Activated T-cell treated with anti-CD3 and anti-CD28 coated beads, Interleukin-2, amount 50 U/mL, for 24 hours (primary cell): ENCODE measurements at regions not wholly inside any gene's neighbourhood (a gene's known extent, or its start where the extent isn't known, plus 50 kb on each side); places are given as distances from the start of the nearest gene placed in this dataset.
"Not testable (repeated sequence)": the region's sequence is repeated elsewhere in the genome, so short reads cannot be mapped to it uniquely, and the experiment has no call there.

Experiments used
- DNase-seq: peaks from one replicate; pipeline ENCODE4 v3.0.0-alpha.2; 2020
- H3K27ac Mint-ChIP-seq: 2 replicates; pipeline ENCODE4 v1.8.0; 2020; ENCODE audit warnings: mild to moderate bottlenecking, mixed read lengths
- H3K27me3 Mint-ChIP-seq: 2 replicates; pipeline ENCODE4 v1.8.0; 2020; ENCODE audit warnings: mixed read lengths
- H3K36me3 Mint-ChIP-seq: 2 replicates; pipeline ENCODE4 v1.8.0; 2020; ENCODE audit warnings: low read depth, mixed read lengths
- H3K4me1 Mint-ChIP-seq: 2 replicates; pipeline ENCODE4 v1.8.0; 2020; ENCODE audit warnings: low read depth, mixed read lengths
- H3K4me3 Mint-ChIP-seq: 2 replicates; pipeline ENCODE4 v1.8.0; 2020; ENCODE audit warnings: mild to moderate bottlenecking, moderate library complexity, mixed read lengths
- H3K9me3 Mint-ChIP-seq: 2 replicates; pipeline ENCODE4 v1.8.0; 2020; ENCODE audit warnings: mixed read lengths

DNA sequence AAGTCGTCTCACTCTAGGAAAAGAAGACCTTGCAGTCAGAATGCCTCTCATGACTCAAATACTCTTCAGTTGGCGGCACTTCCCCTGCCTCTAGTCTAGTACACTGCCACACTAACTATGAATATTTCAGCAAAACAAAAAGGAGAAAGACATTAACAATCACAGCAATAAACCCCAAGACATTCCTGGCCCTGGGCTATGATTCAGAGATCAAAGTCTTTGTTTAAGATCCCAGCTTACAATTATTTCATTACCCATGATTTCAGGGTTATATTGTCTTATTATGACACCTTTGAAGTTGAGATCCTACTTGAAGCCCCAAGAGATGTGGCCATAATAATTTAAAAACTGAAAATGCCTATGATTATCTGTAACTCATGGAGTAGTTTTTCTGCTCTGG lies 597.5 kb downstream of the REEP3 start:
- Mint-ChIP-seq H3K27ac (no peak overlapping the region), H3K36me3 (no peaks in the 10 kb centered on the region), H3K27me3 (no peaks in the 10 kb centered on the region), H3K4me1 (no peaks in the 10 kb centered on the region), H3K9me3 (no peaks in the 10 kb centered on the region), H3K4me3 (no peak overlapping the region)
- DNase-seq, result no peak

DNA sequence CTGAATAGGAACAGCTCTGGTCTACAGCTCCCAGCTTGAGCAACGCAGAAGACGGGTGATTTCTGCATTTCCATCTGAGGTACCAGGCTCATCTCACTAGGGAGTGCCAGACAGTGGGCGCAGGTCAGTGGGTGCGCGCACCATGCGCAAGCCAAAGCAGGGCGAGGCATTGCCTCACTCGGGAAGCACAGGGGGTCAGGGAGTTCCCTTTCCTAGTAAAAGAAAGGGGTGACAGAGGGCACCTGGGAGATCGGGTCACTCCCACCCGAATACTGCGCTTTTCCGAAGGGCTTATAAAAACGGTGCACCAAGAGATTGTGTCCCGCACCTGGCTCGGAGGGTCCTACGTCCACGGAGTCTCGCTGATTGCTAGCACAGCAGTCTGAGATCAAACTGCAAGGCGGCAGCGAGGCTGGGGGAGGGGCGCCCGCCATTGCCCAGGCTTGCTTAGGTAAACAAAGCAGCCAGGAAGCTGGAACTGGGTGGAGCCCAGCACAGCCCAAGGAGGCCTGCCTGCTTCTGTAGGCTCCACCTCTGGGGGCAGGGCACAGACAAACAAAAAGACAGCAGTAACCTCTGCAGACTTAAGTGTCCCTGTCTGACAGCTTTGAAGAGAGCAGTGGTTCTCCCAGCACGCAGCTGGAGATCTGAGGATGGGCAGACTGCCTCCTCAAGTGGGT lies 599.2 kb downstream of the REEP3 start:
- H3K4me3 Mint-ChIP-seq, DNase-seq, H3K27me3 Mint-ChIP-seq, H3K9me3 Mint-ChIP-seq, H3K36me3 Mint-ChIP-seq, H3K27ac Mint-ChIP-seq, H3K4me1 Mint-ChIP-seq: not testable (repeated sequence)

DNA sequence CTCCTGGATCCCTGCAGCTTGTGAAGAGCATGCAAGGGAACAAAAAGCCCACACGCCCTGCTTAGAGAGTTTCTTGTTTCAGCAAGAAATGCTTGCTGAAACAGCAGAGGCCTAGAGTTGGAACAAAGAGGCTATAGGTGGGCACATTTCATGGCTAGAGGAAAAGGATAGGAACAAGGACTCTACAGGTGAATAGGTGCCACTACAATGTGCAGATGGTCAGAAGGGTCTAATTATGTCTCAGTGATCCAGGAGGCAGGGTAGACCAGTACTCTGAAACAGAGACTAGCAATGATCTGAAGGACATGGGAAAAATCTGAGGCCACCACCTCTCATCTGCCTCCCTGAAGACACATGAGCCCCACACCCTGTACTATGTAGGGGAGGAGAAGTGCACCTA lies 609.0 kb downstream of the REEP3 start:
- Mint-ChIP-seq H3K9me3 (no peaks in the 10 kb centered on the region), H3K4me1 (no peaks in the 10 kb centered on the region), H3K36me3 (no peaks in the 10 kb centered on the region), H3K4me3 (no peak overlapping the region), H3K27me3 (no peaks in the 10 kb centered on the region), H3K27ac (no peak overlapping the region)
- DNase-seq, result no peak

DNA sequence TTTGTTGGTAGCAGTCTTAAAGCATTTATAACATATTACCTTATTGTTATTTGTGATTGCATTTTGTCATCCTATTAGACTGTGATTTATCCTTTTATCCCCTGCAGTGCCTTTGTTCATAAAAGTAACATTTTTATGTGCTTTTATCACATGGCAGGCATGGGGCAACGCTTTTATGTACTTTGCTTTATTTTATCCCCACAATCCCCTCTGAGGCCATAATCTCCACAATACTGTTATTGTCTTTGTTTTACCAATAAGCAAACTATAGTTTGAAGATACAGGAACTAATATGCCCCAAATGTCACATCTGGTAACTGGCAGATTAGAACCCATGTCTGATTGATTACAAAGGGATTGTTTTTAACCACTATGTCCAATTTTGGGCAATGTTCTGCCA lies 613.5 kb downstream of the REEP3 start:
- no peak overlapping the region for H3K27ac Mint-ChIP-seq
- no peaks in the 10 kb centered on the region for H3K36me3 Mint-ChIP-seq
- no peaks in the 10 kb centered on the region for H3K4me1 Mint-ChIP-seq
- no peak for DNase-seq
- H3K27me3 Mint-ChIP-seq, result no peaks in the 10 kb centered on the region
- no peak overlapping the region for H3K4me3 Mint-ChIP-seq
- H3K9me3 Mint-ChIP-seq, result no peaks in the 10 kb centered on the region

DNA sequence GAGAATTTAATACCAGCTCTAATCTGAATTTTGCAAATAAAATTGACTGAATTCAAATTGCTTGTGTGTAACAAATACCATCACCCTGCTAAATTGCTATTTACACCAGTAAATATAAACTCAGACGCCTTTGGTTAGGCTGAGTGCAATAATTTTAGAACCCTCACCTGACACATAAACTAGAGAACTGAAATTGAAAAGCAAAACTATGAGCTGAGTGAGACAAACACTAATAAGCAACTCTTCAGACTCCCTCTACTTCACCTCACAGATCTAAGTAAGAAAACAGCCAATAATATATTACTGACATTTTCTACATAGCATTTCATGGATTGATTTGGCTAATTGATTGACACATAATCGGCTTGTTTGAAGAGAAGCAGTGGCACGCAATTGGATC lies 621.2 kb downstream of the REEP3 start:
- Mint-ChIP-seq H3K36me3 (no peaks in the 10 kb centered on the region), H3K4me1 (no peaks in the 10 kb centered on the region), H3K27me3 (no peaks in the 10 kb centered on the region), H3K9me3 (no peaks in the 10 kb centered on the region), H3K27ac (no peak overlapping the region), H3K4me3 (no peak overlapping the region)
- DNase-seq, result no peak

DNA sequence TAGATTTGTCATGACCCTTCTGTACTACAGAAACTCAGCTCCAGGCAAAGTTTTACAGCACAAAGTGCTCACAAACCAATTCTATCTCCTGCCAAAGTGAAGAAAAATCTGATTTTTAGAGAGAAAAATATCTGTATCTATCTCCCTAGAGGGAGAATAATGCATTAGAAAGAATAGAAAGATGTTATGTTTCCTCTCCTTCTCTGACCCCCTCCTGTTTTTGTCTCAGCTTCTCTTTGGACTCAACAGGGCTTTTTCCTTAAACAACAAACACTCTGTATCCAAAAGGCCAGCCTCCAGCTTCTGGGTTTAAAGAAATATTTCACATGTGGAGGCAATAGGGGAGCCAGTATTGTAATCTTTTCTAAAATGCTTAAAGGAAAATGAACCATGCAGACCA lies 627.4 kb downstream of the REEP3 start:
- Mint-ChIP-seq H3K4me1 (no peaks in the 10 kb centered on the region), H3K4me3 (no peak overlapping the region), H3K27ac (no peak overlapping the region), H3K36me3 (no peaks in the 10 kb centered on the region), H3K9me3 (no peaks in the 10 kb centered on the region), H3K27me3 (no peaks in the 10 kb centered on the region)
- no peak for DNase-seq

DNA sequence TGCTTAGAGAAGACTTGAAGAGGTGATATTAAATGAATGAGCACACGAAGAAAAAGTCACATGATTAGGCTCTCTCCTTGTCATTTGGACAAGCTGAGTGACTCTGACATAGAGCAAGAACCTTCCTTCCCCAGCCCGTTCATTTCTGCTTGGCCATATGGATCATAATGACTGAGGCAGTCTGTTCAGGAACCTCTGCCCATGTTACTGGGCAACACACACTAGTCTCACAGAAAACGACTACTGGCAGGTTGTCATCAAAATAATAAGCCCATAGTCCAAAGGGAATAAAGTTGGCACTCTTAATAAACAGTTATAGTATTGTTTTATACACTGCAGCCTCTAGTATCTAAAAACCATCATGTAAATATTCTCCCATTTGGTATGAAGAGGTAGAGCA lies 635.0 kb downstream of the REEP3 start:
- H3K4me3 Mint-ChIP-seq, result no peak overlapping the region
- no peak for DNase-seq
- peaks cover 2% of the 10 kb centered on the region for H3K9me3 Mint-ChIP-seq
- H3K36me3 Mint-ChIP-seq, result no peaks in the 10 kb centered on the region
- no peaks in the 10 kb centered on the region for H3K4me1 Mint-ChIP-seq
- H3K27me3 Mint-ChIP-seq, result no peaks in the 10 kb centered on the region
- no peak overlapping the region for H3K27ac Mint-ChIP-seq

DNA sequence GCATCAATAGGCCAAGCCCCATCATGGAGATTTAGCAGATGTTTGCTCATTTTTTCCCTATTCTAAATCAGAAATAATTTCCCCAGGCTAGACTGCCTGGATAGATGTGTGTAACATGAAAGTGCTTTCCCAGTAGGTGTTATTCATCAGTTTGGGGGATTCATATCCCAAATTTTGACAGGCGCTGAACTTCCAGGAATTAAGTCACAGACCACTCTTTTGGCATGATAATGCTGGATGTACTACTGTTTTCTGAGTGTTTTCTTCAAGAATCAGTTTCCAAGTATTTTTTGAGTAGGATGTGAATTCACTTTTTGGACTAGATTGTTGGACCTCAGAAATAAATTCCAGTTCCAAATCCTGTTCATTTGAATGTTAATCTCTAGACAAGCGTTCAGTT lies 637.4 kb downstream of the REEP3 start:
- no peaks in the 10 kb centered on the region for H3K27me3 Mint-ChIP-seq

DNA sequence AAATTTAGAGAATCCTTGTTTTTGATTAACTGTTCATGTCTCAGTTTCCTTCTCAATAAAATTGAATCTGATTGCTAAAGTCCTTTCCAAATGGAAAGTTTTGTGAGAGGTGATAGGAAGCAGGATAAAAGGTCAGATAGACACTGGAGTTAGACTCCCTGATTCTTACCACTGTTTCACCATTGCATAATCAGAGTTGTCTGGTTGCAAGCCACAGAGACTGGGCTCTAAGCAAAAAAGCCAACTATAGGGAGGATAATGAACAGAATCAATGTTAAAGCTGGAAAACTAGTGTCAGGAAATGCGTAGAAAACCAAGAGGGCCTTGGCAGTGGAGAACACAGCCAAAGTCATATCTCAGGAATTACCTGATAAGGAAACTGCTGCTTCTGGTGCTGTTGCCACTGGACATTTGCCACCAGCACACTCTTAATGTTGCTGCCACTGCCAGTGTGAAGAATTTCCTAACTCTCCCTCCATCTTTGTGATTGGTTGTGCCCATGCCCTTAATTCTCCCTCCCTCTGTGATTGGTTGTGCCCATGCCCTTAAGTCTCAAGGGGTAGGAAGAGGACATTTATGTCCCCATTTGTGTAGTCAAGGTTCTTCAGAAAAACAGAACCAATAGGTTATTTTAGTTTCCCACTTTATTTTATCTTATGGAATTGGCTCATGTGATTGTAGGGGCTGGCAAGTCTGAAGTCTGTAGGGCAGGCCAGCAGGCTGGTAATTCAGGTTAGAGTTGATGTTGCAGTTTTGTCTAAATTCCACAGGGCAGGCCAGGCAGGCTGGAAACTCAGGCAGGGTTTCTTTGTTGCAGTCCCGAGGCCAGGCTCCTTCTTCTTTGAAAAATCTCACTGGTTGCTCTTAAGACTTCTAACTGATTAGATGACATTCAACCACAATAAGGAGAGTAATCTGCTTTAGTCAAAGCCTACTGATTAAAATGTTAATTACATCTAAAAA lies 639.0 kb downstream of the REEP3 start:
- no peaks in the 10 kb centered on the region for H3K4me1 Mint-ChIP-seq
- no peak overlapping the region for H3K27ac Mint-ChIP-seq
- no peaks in the 10 kb centered on the region for H3K9me3 Mint-ChIP-seq
- no peak overlapping the region for H3K4me3 Mint-ChIP-seq
- H3K36me3 Mint-ChIP-seq, result no peaks in the 10 kb centered on the region
- no peaks in the 10 kb centered on the region for H3K27me3 Mint-ChIP-seq
- no peak for DNase-seq

More for the DNA sequence above, 637.4 kb downstream of the REEP3 start:
- DNase-seq, result no peak
- Mint-ChIP-seq H3K36me3 (no peaks in the 10 kb centered on the region), H3K27ac (no peak overlapping the region), H3K4me1 (no peaks in the 10 kb centered on the region), H3K9me3 (peaks cover 2% of the 10 kb centered on the region), H3K4me3 (no peak overlapping the region)

DNA sequence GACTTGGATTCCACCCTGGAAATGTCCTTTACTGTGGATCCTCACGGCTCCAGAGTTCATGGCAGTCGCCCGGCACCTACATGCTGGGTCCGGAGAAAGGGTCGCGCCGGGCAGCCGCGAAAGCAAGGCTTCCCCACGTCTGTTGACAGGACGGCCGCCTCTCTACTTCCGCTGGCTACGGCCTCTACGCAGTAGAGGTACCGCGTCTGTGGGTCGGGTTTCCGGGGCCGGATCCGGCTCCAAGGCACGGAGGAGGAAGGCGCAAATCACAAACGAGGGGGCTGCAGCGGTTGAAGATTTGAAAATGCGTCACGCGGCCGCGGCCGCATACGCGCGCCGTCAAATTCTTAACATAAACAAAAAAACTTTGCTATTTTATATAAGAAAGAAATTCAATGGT lies 649.6 kb downstream of the REEP3 start:
- no peak for DNase-seq
- no peaks in the 10 kb centered on the region for H3K4me1 Mint-ChIP-seq
- no peaks in the 10 kb centered on the region for H3K27me3 Mint-ChIP-seq
- no peaks in the 10 kb centered on the region for H3K36me3 Mint-ChIP-seq
- peaks cover 12% of the 10 kb centered on the region for H3K9me3 Mint-ChIP-seq
- H3K27ac Mint-ChIP-seq, result no peak overlapping the region
- no peak overlapping the region for H3K4me3 Mint-ChIP-seq

DNA sequence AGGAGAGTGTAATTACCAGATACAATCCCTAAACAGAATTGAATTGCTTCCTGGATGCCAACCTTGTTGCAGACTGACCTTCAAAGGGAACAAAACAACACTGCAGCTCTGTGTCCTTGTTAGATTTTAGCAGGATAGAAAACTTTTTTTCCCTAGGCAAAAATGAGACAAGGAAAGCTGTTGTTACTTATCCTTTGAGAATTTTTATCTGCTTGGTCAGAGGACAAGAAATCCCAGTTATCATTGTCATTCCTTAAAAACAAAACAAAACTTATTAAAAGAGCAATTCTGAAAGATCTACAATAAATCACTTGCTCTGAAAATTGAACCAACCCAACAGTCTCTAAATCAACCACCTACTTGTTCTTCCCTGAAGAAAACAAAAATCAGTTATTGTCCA lies 652.6 kb downstream of the REEP3 start:
- Mint-ChIP-seq H3K36me3 (no peaks in the 10 kb centered on the region), H3K27me3 (no peaks in the 10 kb centered on the region), H3K4me3 (no peak overlapping the region), H3K9me3 (peaks cover 8% of the 10 kb centered on the region), H3K27ac (no peak overlapping the region), H3K4me1 (no peaks in the 10 kb centered on the region)
- no peak for DNase-seq

DNA sequence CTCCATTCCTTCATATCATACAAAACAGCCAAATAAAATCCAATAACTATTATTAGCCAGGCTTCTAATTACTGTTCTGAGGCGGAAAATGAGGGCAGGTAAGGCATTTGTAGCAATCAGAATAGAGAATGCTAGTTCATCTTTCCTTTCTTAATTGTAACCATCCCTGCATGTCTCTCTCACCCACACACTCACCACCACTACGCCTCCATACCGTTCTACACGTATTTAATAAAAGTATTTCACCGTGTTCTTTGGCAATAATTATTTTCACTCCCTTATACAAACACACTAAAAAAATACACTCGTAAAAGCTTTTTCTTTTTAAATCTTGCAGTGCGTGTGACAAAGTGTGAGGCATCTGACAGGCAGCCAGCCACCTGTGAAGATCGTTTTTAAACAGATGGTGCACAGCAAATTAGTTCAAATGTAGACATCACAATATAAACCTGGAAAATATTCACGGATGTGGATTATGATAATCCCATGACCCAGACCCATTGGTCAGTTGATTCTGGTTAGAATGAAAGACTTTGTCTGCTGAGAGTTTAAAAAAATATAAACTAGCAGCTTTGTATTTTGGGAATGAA lies 653.6 kb downstream of the REEP3 start:
- Mint-ChIP-seq H3K27me3 (no peaks in the 10 kb centered on the region), H3K4me3 (no peak overlapping the region), H3K9me3 (peaks cover 8% of the 10 kb centered on the region), H3K4me1 (no peaks in the 10 kb centered on the region), H3K36me3 (no peaks in the 10 kb centered on the region), H3K27ac (no peak overlapping the region)
- no peak for DNase-seq

DNA sequence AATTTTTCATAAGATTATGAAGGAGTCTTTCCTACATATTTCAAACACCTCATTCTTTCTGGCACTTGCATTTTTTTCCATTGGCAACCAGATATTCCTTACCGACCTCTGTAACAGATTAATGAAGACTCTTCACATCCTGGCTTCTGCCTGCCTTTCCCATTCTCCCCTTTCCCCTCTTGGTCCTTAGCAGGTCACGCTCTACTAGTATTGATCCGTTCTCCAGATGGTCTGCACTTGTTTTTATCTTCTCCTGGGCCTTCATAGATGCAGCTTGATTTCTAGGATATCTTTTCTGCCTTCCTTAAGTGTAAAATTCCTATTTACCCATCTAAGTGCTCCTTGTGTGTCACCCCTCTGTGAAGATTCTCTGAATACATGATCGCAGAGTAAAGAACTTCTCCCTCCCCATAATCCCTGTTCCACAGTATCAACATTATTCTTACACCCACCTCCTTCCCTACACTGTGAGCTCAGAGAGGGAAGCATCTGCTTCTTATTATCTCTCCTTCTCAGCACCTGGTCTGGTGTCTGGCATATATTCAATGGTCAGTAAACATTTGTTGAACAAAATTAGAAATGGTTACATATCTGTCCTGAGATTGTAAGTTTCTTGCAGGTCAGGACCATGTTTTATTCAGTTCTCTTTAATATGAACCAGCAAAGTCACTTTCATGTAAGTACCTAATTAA lies 654.2 kb downstream of the REEP3 start:
- H3K36me3 Mint-ChIP-seq, result no peaks in the 10 kb centered on the region
- H3K27ac Mint-ChIP-seq, result no peak overlapping the region
- H3K27me3 Mint-ChIP-seq, result no peaks in the 10 kb centered on the region
- H3K4me3 Mint-ChIP-seq, result no peak overlapping the region
- H3K9me3 Mint-ChIP-seq, result peaks cover 6% of the 10 kb centered on the region
- no peak for DNase-seq
- no peaks in the 10 kb centered on the region for H3K4me1 Mint-ChIP-seq

DNA sequence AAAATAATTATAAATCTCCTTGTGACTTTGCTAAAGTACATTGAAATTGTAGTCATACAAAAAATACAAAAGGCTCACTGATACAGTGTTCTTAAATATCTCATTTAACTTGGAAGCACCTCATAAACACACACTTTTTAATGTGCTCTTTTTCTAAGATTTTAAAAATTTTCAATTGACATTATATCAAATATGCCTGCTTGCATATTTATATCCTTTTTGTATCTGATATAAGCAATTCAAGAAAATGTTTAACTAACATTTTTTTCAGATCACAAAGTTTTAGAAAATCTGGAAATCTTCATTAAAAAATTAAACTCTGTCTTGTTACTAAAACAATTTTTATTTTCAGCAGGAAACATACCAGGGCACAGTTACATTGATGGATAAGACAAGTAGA lies 661.5 kb downstream of the REEP3 start:
- H3K4me1 Mint-ChIP-seq, result no peaks in the 10 kb centered on the region
- no peaks in the 10 kb centered on the region for H3K36me3 Mint-ChIP-seq
- no peaks in the 10 kb centered on the region for H3K27me3 Mint-ChIP-seq
- no peak overlapping the region for H3K27ac Mint-ChIP-seq
- no peak overlapping the region for H3K4me3 Mint-ChIP-seq
- H3K9me3 Mint-ChIP-seq, result no peaks in the 10 kb centered on the region
- no peak for DNase-seq
